Calu3 (cell line): ENCODE measurements at regions not wholly inside any gene's neighbourhood (a gene's known extent, or its start where the extent isn't known, plus 50 kb on each side); places are given as distances from the start of the nearest gene placed in this dataset.

Experiments used
- BruUV-seq: library from RNA; stranded (reverse); fragments of 400-500 nt; replicated peaks from 2 replicates; lab custom pipeline; 2021; lab: Mats Ljungman, UMichigan
- CTCF ChIA-PET: fragments of 300-600 bp; sonication (Branson Sonifier 250); formaldehyde crosslinking; loops from one replicate; lab custom pipeline; 2022; ENCODE audit warnings: antibody characterized with exemption; lab: Charles Lee
- DNase-seq: peaks from one replicate; pipeline ENCODE4 v3.0.0; 2022
- H3K27ac Mint-ChIP-seq: one replicate; pipeline ENCODE4 v1.8.0; 2022; ENCODE audit warnings: mixed read lengths; ENCODE audit not compliant: unreplicated experiment
- H3K27me3 Mint-ChIP-seq: one replicate; pipeline ENCODE4 v1.8.0; 2022; ENCODE audit warnings: mixed read lengths; ENCODE audit not compliant: unreplicated experiment
- H3K36me3 Mint-ChIP-seq: one replicate; pipeline ENCODE4 v1.8.0; 2022; ENCODE audit warnings: mild to moderate bottlenecking, moderate library complexity, mixed read lengths; ENCODE audit not compliant: insufficient read depth, unreplicated experiment
- H3K4me1 Mint-ChIP-seq: one replicate; pipeline ENCODE4 v1.8.0; 2022; ENCODE audit warnings: mild to moderate bottlenecking, low read depth, mixed read lengths; ENCODE audit not compliant: unreplicated experiment
- H3K4me3 Mint-ChIP-seq: one replicate; pipeline ENCODE4 v1.8.0; 2022; ENCODE audit warnings: mild to moderate bottlenecking, low read depth, moderate library complexity, mixed read lengths; ENCODE audit not compliant: unreplicated experiment
- H3K9me3 Mint-ChIP-seq: one replicate; pipeline ENCODE4 v1.8.0; 2022; ENCODE audit warnings: low read depth, mixed read lengths; ENCODE audit not compliant: unreplicated experiment
- CTCF ChIP-seq: fragments of 200-600 bp; IDR thresholded peaks from one replicate; pipeline ENCODE4 v1.8.0; 2022; ENCODE audit warnings: antibody characterized with exemption; ENCODE audit not compliant: unreplicated experiment
- intact Hi-C: fragments of 100-400 bp; cut with micrococcal nuclease; formaldehyde crosslinking; loops from one replicate; pipeline ENCODE4 v1.10.0; 2022; ENCODE audit not compliant: unreplicated experiment

- H3K27ac Mint-ChIP-seq: no peak overlapping the region
- H3K9me3 Mint-ChIP-seq: no peaks in the 10 kb centered on the region
- CTCF ChIA-PET: interaction anchor here (0.5 to 0.7 kb wide), 2 partner anchors 40 to 164 kb away, joined by 3 read pairs; no protein-coding TSS in a partner anchor
- TF ChIP-seq CTCF: no peak
- BruUV-seq: no TSS peak
- H3K36me3 Mint-ChIP-seq: no peaks in the 10 kb centered on the region
- H3K4me1 Mint-ChIP-seq: peaks cover 8% of the 10 kb centered on the region
- no peaks in the 10 kb centered on the region for H3K27me3 Mint-ChIP-seq
- peak; percentile 21 for DNase-seq
- intact Hi-C loops: no loop called here
- H3K4me3 Mint-ChIP-seq: no peak overlapping the region
Measured at GRCh38 chr3:16665282-16665741, 60.1 kb upstream of the DAZL start.

- no peak for DNase-seq
- Mint-ChIP-seq H3K36me3 (no peaks in the 10 kb centered on the region), H3K9me3 (no peaks in the 10 kb centered on the region), H3K4me1 (peaks cover 8% of the 10 kb centered on the region), H3K27ac (no peak overlapping the region), H3K27me3 (no peaks in the 10 kb centered on the region), H3K4me3 (no peak overlapping the region)
- CTCF ChIA-PET: interaction anchor here (0.7 kb wide), 1 partner anchor 163 kb away, joined by 3 read pairs; no protein-coding TSS in a partner anchor
- TF ChIP-seq CTCF: no peak
- no TSS peak for BruUV-seq
- intact Hi-C loops: no loop called here
Measured at GRCh38 chr3:16666206-16666605, 61.0 kb upstream of the DAZL start.

- no peaks in the 10 kb centered on the region for H3K27me3 Mint-ChIP-seq
- no peak overlapping the region for H3K27ac Mint-ChIP-seq
- CTCF ChIA-PET: no interaction called here
- peaks cover 8% of the 10 kb centered on the region for H3K4me1 Mint-ChIP-seq
- DNase-seq: no peak
- no peaks in the 10 kb centered on the region for H3K36me3 Mint-ChIP-seq
- no peaks in the 10 kb centered on the region for H3K9me3 Mint-ChIP-seq
- no TSS peak for BruUV-seq
- intact Hi-C loops: no loop called here
- no peak for TF ChIP-seq CTCF
- no peak overlapping the region for H3K4me3 Mint-ChIP-seq
Measured at GRCh38 chr3:16667633-16668032, 62.4 kb upstream of the DAZL start.

GRCh38 chr3:16668776-16669545 lies 63.7 kb upstream of the DAZL start:
- H3K27ac Mint-ChIP-seq: no peak overlapping the region
- CTCF ChIA-PET: no interaction called here
- no peaks in the 10 kb centered on the region for H3K36me3 Mint-ChIP-seq
- H3K9me3 Mint-ChIP-seq: no peaks in the 10 kb centered on the region
- BruUV-seq: no TSS peak
- H3K4me1 Mint-ChIP-seq: peaks cover 8% of the 10 kb centered on the region
- no peak overlapping the region for H3K4me3 Mint-ChIP-seq
- H3K27me3 Mint-ChIP-seq: no peaks in the 10 kb centered on the region
- intact Hi-C loops: no loop called here
- DNase-seq: no peak
- no peak for TF ChIP-seq CTCF
